Panc1 (cell line): ENCODE measurements at regions not wholly inside any gene's neighbourhood (a gene's known extent, or its start where the extent isn't known, plus 50 kb on each side); places are given as distances from the start of the nearest gene placed in this dataset.

Experiments used
- POLR2AphosphoS5 ChIP-seq: IDR thresholded peaks from 2 replicates; pipeline ENCODE4 v1.6.1; 2012; ENCODE audit warnings: mild to moderate bottlenecking, low read depth, low read length, moderate library complexity
- SIN3A ChIP-seq: IDR thresholded peaks from 2 replicates; pipeline ENCODE4 v1.6.1; 2012; ENCODE audit warnings: low read depth, mild to moderate bottlenecking, low read length, moderate library complexity, borderline replicate concordance; ENCODE audit not compliant: insufficient read depth
- TCF7L2 ChIP-seq: IDR thresholded peaks from 2 replicates; pipeline ENCODE4 v1.6.1; 2011; ENCODE audit warnings: mild to moderate bottlenecking, low read depth, low read length, inconsistent platforms
- TF ChIP-seq, protein P1 (sequence below): fragments of 450-650 bp; IDR thresholded peaks from 2 replicates; pipeline ENCODE4 v1.5.1; 2017; ENCODE audit warnings: mild to moderate bottlenecking

DNA sequence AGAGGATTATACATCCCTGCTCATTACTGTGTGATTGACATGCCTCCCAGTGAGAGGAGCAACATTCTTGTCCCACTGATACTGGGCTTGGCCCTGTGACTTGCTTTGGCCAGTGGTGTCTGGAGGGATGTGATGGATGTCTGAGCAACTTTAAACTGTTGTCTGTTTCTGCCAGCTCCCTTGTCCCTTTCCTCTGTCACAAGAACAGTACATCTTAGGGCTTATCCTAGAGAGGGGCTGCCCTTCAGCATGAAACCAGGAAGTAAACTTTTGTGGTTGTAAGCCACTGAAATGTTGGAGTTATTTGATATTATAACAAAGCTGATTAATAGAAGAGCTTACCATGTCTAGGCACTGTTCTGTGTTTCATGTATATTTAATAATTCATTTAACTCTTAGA, 82.9 kb upstream of the GPRC5B start:
- TF ChIP-seq, protein P1, sequence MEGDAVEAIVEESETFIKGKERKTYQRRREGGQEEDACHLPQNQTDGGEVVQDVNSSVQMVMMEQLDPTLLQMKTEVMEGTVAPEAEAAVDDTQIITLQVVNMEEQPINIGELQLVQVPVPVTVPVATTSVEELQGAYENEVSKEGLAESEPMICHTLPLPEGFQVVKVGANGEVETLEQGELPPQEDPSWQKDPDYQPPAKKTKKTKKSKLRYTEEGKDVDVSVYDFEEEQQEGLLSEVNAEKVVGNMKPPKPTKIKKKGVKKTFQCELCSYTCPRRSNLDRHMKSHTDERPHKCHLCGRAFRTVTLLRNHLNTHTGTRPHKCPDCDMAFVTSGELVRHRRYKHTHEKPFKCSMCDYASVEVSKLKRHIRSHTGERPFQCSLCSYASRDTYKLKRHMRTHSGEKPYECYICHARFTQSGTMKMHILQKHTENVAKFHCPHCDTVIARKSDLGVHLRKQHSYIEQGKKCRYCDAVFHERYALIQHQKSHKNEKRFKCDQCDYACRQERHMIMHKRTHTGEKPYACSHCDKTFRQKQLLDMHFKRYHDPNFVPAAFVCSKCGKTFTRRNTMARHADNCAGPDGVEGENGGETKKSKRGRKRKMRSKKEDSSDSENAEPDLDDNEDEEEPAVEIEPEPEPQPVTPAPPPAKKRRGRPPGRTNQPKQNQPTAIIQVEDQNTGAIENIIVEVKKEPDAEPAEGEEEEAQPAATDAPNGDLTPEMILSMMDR = no peak
- TF ChIP-seq TCF7L2 (no peak), POLR2AphosphoS5 (no peak), SIN3A (no peak)
